Thyroid gland (tissue), 4 donors: ENCODE measurements at regions not wholly inside any gene's neighbourhood (a gene's known extent, or its start where the extent isn't known, plus 50 kb on each side); places are given as distances from the start of the nearest gene placed in this dataset.
"Not testable (repeated sequence)": the region's sequence is repeated elsewhere in the genome, so short reads cannot be mapped to it uniquely, and the experiment has no call there.

Experiments
- DNase-seq, 2 donors: peaks; one replicate each; pipeline ENCODE4 v3.0.0-alpha.2; 2019
- H3K27ac ChIP-seq, 3 donors: fragments of 200-600 bp; sonication (generic); 1 replicate in 2 of 3; 2 replicates in 1 of 3; pipeline ENCODE4 v1.5.1; 2016 to 2019; ENCODE audit warnings: mild to moderate bottlenecking in 1 of 3, moderate library complexity in 1 of 3
- H3K27me3 ChIP-seq: fragments of 200-600 bp; sonication (generic); one replicate; pipeline ENCODE4 v1.5.1; 2019
- H3K36me3 ChIP-seq, 2 donors: fragments of 200-600 bp; sonication (generic); one replicate each; pipeline ENCODE4 v1.5.1; 2016 to 2019
- H3K4me1 ChIP-seq, 2 donors: fragments of 200-600 bp; sonication (generic); one replicate each; pipeline ENCODE4 v1.5.1; 2017 to 2019
- H3K4me3 ChIP-seq, 3 donors: fragments of 200-600 bp; sonication (generic); replicated peaks in 1 of 3; 1 replicate in 2 of 3; 2 replicates in 1 of 3; pipeline ENCODE4 v1.5.1; 2016; ENCODE audit warnings: mild to moderate bottlenecking in 1 of 3
- H3K9me3 ChIP-seq: fragments of 200-600 bp; sonication (generic); one replicate; pipeline ENCODE4 v1.5.1; 2017
- CTCF ChIP-seq, 6 experiments: fragments of 200-600 bp in 3 of 6; fragments of 450-650 bp in 3 of 6; sonication (generic) in 3 of 6; IDR thresholded peaks; one replicate each; pipeline ENCODE4 v1.5.1; 2016 to 2019; ENCODE audit warnings: antibody characterized with exemption in 6 of 6, mild to moderate bottlenecking in 2 of 6, inconsistent platforms in 1 of 6, moderate library complexity in 1 of 6
- POLR2A ChIP-seq, 2 donors: fragments of 450-650 bp; IDR thresholded peaks; one replicate each; pipeline ENCODE4 v1.6.1; 2017; ENCODE audit warnings: antibody characterized with exemption in 2 of 2, mild to moderate bottlenecking in 2 of 2, moderate library complexity in 1 of 2
- WGBS, 2 donors: methylation state at CpG; one replicate each; pipeline ENCODE4 v1.1.5; 2017; 5-methylcytosine and 5-hydroxymethylcytosine counted together
- intact Hi-C: fragments of 100-400 bp; cut with DNase I; formaldehyde crosslinking; loops from one replicate; pipeline ENCODE4 v1.15.1; 2023

- TF ChIP-seq CTCF (IDR thresholded peaks at IDR 0.05) (no peak), POLR2A (IDR thresholded peaks at IDR 0.05) (no peak)
- H3K4me1 ChIP-seq, result no peaks in the 10 kb centered on the region
- H3K36me3 ChIP-seq, result no peaks in the 10 kb centered on the region
- DNase-seq, result no peak
- H3K9me3 ChIP-seq, result no peaks in the 10 kb centered on the region
- no peaks in the 10 kb centered on the region for H3K27me3 ChIP-seq
- no peak overlapping the region for H3K4me3 ChIP-seq
- intact Hi-C loops, result no loop called here
- H3K27ac ChIP-seq, result no peak overlapping the region
These were observed 57.4 kb upstream of the ZBTB20 start for GRCh38 chr3:115204475-115204874.

GRCh38 chr3:115208066-115208750 is 61.1 kb upstream of the ZBTB20 start:
- no peak for TF ChIP-seq POLR2A (IDR thresholded peaks at IDR 0.05)
- no peak for TF ChIP-seq CTCF (IDR thresholded peaks at IDR 0.05)
- Histone ChIP-seq H3K27me3 (no peaks in the 10 kb centered on the region), H3K4me1 (no peaks in the 10 kb centered on the region), H3K36me3 (no peaks in the 10 kb centered on the region), H3K4me3 (no peak overlapping the region), H3K27ac (no peak overlapping the region), H3K9me3 (no peaks in the 10 kb centered on the region)
- 86% methylated on average over 3 of the region's 3 CpGs for WGBS, 2 donors
- intact Hi-C loops, result no loop called here
- DNase-seq, result no peak

GRCh38 chr3:115211810-115212492 is 64.9 kb upstream of the ZBTB20 start:
- no peak for DNase-seq
- no peaks in the 10 kb centered on the region for H3K9me3 ChIP-seq
- H3K4me3 ChIP-seq, result no peak overlapping the region
- intact Hi-C loops, result no loop called here
- H3K27me3 ChIP-seq, result no peaks in the 10 kb centered on the region
- no peak for TF ChIP-seq CTCF (IDR thresholded peaks at IDR 0.05)
- no peak for TF ChIP-seq POLR2A (IDR thresholded peaks at IDR 0.05)
- no peak overlapping the region for H3K27ac ChIP-seq
- no peaks in the 10 kb centered on the region for H3K4me1 ChIP-seq
- no peaks in the 10 kb centered on the region for H3K36me3 ChIP-seq
- WGBS, 2 donors, result 62 to 65% methylated on average over 4 of the region's 4 CpGs

- Histone ChIP-seq H3K27me3 (no peaks in the 10 kb centered on the region), H3K4me1 (no peaks in the 10 kb centered on the region), H3K36me3 (no peaks in the 10 kb centered on the region), H3K9me3 (no peaks in the 10 kb centered on the region), H3K4me3 (no peak overlapping the region), H3K27ac (no peak overlapping the region)
- DNase-seq, result no peak
- intact Hi-C loops, result no loop called here
- TF ChIP-seq CTCF (IDR thresholded peaks at IDR 0.05), result no peak
These were observed 65.5 kb upstream of the ZBTB20 start for GRCh38 chr3:115212615-115213014.

GRCh38 chr3:115213052-115213451 is 66.0 kb upstream of the ZBTB20 start:
- H3K4me3 ChIP-seq, DNase-seq, intact Hi-C loops: not testable (repeated sequence)

More at GRCh38 chr3:115213052-115213451, 66.0 kb upstream of the ZBTB20 start:
- H3K4me1 ChIP-seq, H3K27me3 ChIP-seq, H3K36me3 ChIP-seq, H3K27ac ChIP-seq, H3K9me3 ChIP-seq: not testable (repeated sequence)
- 74 to 83% methylated on average over 8 of the region's 8 CpGs for WGBS, 2 donors
